ENCODE measurements at regions not wholly inside any gene's neighbourhood (a gene's known extent, or its start where the extent isn't known, plus 50 kb on each side); places are given as distances from the start of the nearest gene placed in this dataset.
A peak's percentile ranks its signal among the peaks of the same experiment; 100 is the strongest.

DNA sequence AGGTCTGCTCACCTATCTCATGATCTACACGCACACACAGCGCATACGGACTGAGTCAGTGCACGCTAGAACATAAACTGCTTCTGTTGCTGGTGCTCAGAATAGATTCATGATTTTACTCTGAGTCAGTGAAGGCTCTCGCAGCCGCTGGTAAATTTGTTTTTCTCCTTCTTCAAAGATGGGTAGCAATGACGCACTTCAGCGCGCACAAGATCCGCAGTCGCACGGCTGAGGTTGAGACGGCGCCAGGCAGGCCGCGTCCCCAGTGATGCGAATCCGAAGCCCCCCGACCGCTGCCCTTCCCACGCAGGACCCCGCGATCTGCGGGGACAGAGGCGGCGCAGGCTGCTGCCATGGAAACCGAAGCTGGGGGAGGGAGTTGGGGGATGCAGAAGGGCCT, 103.7 kb upstream of the USP29 start:
- intact Hi-C loops (cut with DNase I), result no loop called here
- FAIRE-seq (no peak), DNase-seq (peak in 1 of 5 donors; percentile 30)
- Histone ChIP-seq H3K27ac (ENCODE audit: low read depth in 2 of 2, low read length in 2 of 2) (no peak overlapping the region), H3K9ac (ENCODE audit: low read length in 3 of 3) (no peak overlapping the region), H3K4me3 (ENCODE audit: low read length in 3 of 3) (no peak overlapping the region), H3K36me3 (ENCODE audit: control insufficient read depth in 2 of 3, insufficient read depth in 3 of 3, low read length in 3 of 3) (no peaks in the 10 kb centered on the region), H3K27me3 (ENCODE audit: control insufficient read depth, insufficient read depth, low read length) (no peaks in the 10 kb centered on the region), H3K4me1 (ENCODE audit: control insufficient read depth in 2 of 3, insufficient read depth in 2 of 3, low read depth in 1 of 3, low read length in 3 of 3) (no peaks in the 10 kb centered on the region), H3K9me3 (ENCODE audit: control insufficient read depth in 2 of 3, insufficient read depth in 1 of 3, low read length in 3 of 3) (no peaks in the 10 kb centered on the region)
- TF ChIP-seq, protein P1, sequence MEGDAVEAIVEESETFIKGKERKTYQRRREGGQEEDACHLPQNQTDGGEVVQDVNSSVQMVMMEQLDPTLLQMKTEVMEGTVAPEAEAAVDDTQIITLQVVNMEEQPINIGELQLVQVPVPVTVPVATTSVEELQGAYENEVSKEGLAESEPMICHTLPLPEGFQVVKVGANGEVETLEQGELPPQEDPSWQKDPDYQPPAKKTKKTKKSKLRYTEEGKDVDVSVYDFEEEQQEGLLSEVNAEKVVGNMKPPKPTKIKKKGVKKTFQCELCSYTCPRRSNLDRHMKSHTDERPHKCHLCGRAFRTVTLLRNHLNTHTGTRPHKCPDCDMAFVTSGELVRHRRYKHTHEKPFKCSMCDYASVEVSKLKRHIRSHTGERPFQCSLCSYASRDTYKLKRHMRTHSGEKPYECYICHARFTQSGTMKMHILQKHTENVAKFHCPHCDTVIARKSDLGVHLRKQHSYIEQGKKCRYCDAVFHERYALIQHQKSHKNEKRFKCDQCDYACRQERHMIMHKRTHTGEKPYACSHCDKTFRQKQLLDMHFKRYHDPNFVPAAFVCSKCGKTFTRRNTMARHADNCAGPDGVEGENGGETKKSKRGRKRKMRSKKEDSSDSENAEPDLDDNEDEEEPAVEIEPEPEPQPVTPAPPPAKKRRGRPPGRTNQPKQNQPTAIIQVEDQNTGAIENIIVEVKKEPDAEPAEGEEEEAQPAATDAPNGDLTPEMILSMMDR (IDR thresholded peaks at IDR 0.05; ENCODE audit: borderline replicate concordance, extremely low read depth, insufficient read depth), result no peak

DNA sequence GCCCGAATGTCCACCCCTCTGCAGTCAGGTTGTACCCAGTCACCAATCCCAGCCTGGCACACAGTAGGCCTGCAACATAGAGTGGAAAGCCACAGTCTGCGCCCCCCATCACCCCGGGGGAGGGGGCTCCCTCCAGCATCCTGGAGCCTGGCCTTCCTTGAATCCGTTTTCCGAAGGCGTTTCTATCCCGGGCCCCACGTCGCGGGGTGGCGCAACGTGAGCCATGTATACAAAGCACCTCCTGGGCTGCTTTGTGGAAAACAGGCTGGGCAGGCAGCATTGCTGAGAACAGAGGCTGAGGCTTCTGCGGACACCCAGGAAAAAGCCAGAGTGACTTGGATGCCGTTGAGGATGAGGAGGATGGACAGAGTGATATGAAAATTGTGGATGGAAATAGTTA, 103.3 kb upstream of the USP29 start:
- DNase-seq, result peak in 1 of 5 donors; percentile 32
- no peaks in the 10 kb centered on the region for H3K36me3 ChIP-seq (ENCODE audit: control insufficient read depth in 2 of 3, insufficient read depth in 3 of 3, low read length in 3 of 3)
- intact Hi-C loops (cut with DNase I), result no loop called here

DNA sequence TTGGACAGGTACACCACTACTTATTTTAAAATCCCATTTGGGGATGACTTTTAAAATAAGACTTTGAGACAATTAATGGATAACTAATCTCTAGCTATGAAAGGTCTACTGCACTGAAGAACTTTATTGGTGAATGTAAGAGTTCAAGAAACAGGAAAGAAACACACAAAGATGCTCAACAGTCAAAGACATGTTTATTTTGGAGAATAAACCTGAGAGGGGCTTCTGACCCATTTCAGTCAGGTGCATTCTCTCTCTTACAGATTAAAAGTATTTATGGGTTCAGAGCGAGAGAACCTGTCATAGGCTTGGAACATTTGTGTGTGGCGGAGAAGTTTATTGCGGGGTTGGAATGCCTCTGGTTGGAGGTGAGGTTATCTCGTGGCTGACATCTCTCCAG, 94.3 kb upstream of the USP29 start:
- Histone ChIP-seq H3K9me3 (ENCODE audit: control insufficient read depth in 2 of 3, insufficient read depth in 1 of 3, low read length in 3 of 3) (peaks cover 0 to 2% (median 0%) of the 10 kb centered on the region in 3 donors), H3K36me3 (ENCODE audit: control insufficient read depth in 2 of 3, insufficient read depth in 3 of 3, low read length in 3 of 3) (no peaks in the 10 kb centered on the region), H3K27ac (ENCODE audit: low read depth in 2 of 2, low read length in 2 of 2) (no peak overlapping the region), H3K4me1 (ENCODE audit: control insufficient read depth in 2 of 3, insufficient read depth in 2 of 3, low read depth in 1 of 3, low read length in 3 of 3) (no peaks in the 10 kb centered on the region), H3K27me3 (ENCODE audit: control insufficient read depth, insufficient read depth, low read length) (no peaks in the 10 kb centered on the region), H3K4me3 (ENCODE audit: low read length in 3 of 3) (no peak overlapping the region), H3K9ac (ENCODE audit: low read length in 3 of 3) (no peak overlapping the region)
- intact Hi-C loops (cut with DNase I), result no loop called here
- FAIRE-seq (no peak), DNase-seq (no peak)
- TF ChIP-seq, protein P1 (IDR thresholded peaks at IDR 0.05; ENCODE audit: borderline replicate concordance, extremely low read depth, insufficient read depth), result no peak

More for the DNA sequence above, 103.3 kb upstream of the USP29 start:
- Histone ChIP-seq H3K4me1 (ENCODE audit: control insufficient read depth in 2 of 3, insufficient read depth in 2 of 3, low read depth in 1 of 3, low read length in 3 of 3) (no peaks in the 10 kb centered on the region), H3K4me3 (ENCODE audit: low read length in 3 of 3) (no peak overlapping the region), H3K9me3 (ENCODE audit: control insufficient read depth in 2 of 3, insufficient read depth in 1 of 3, low read length in 3 of 3) (no peaks in the 10 kb centered on the region), H3K27me3 (ENCODE audit: control insufficient read depth, insufficient read depth, low read length) (no peaks in the 10 kb centered on the region), H3K27ac (ENCODE audit: low read depth in 2 of 2, low read length in 2 of 2) (no peak overlapping the region), H3K9ac (ENCODE audit: low read length in 3 of 3) (no peak overlapping the region)
- FAIRE-seq, result no peak
- TF ChIP-seq, protein P1 (IDR thresholded peaks at IDR 0.05; ENCODE audit: borderline replicate concordance, extremely low read depth, insufficient read depth), result no peak

DNA sequence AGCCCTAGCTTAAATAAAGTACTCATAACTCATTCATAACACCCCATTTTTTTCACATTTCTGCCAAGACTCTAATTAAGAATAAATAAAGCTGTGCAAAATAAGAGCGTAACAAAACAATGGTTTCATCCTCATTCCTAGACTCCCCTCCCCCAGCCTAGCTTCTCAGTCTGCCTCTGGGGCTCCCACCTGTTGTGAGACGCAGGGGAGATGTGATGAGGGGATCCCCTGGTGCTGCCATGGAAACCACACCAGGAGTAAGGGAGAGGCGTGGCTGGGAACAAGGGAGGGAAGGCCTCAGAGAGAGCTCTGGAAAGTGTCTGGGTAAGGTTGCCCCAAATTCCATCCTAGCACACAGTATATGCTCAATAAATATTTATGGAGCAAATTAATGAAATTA, 93.3 kb upstream of the USP29 start:
- Histone ChIP-seq H3K4me1 (ENCODE audit: control insufficient read depth in 2 of 3, insufficient read depth in 2 of 3, low read depth in 1 of 3, low read length in 3 of 3) (no peaks in the 10 kb centered on the region), H3K9ac (ENCODE audit: low read length in 3 of 3) (no peak overlapping the region), H3K9me3 (ENCODE audit: control insufficient read depth in 2 of 3, insufficient read depth in 1 of 3, low read length in 3 of 3) (peaks cover 0 to 2% (median 0%) of the 10 kb centered on the region in 3 donors), H3K4me3 (ENCODE audit: low read length in 3 of 3) (no peak overlapping the region), H3K36me3 (ENCODE audit: control insufficient read depth in 2 of 3, insufficient read depth in 3 of 3, low read length in 3 of 3) (no peaks in the 10 kb centered on the region), H3K27me3 (ENCODE audit: control insufficient read depth, insufficient read depth, low read length) (no peaks in the 10 kb centered on the region), H3K27ac (ENCODE audit: low read depth in 2 of 2, low read length in 2 of 2) (no peak overlapping the region)
- intact Hi-C loops (cut with DNase I), result no loop called here
- TF ChIP-seq, protein P1 (IDR thresholded peaks at IDR 0.05; ENCODE audit: borderline replicate concordance, extremely low read depth, insufficient read depth), result no peak
- FAIRE-seq (no peak), DNase-seq (no peak)

Data from kidney (tissue), 13 donors.